H1 (cell line): ENCODE measurements at regions not wholly inside any gene's neighbourhood (a gene's known extent, or its start where the extent isn't known, plus 50 kb on each side); places are given as distances from the start of the nearest gene placed in this dataset.

Source experiments
- EZH2 ChIP-seq: fragments of 200-600 bp; sonication (generic); IDR thresholded peaks from 2 replicates; pipeline ENCODE4 v1.7.1; 2012; ENCODE audit warnings: low read depth, mild to moderate bottlenecking, moderate library complexity, low read length, inconsistent platforms; ENCODE audit not compliant: severe bottlenecking
- POLR2A ChIP-seq, 2 experiments: IDR thresholded peaks; 1 replicate in 1 of 2; 2 replicates in 1 of 2; pipeline ENCODE4 v1.6.1; 2011; ENCODE audit warnings: low read depth in 2 of 2, low read length in 2 of 2, mild to moderate bottlenecking in 2 of 2; ENCODE audit errors: control extremely low read depth in 1 of 2
- RAD21 ChIP-seq, 2 experiments: IDR thresholded peaks in 1 of 2; conservative IDR thresholded peaks in 1 of 2; 2 replicates each; pipeline ENCODE4 v1.6.1; 2011; ENCODE audit warnings: low read depth in 2 of 2, low read length in 2 of 2, improper control_type of control experiment in 1 of 2, inconsistent platforms in 1 of 2, mild to moderate bottlenecking in 1 of 2, moderate library complexity in 1 of 2
- SP2 ChIP-seq: IDR thresholded peaks from 2 replicates; pipeline ENCODE4 v1.6.1; 2012; ENCODE audit warnings: mild to moderate bottlenecking, low read length, inconsistent platforms
- TF ChIP-seq, protein P1 (sequence below), 3 experiments: IDR thresholded peaks; 1 replicate in 2 of 3; 2 replicates in 1 of 3; pipeline versions ENCODE4 v1.5.1 to v1.6.1; 2011; ENCODE audit warnings: low read length in 3 of 3, mild to moderate bottlenecking in 3 of 3, inconsistent platforms in 2 of 3, low read depth in 1 of 3, moderate library complexity in 1 of 3; ENCODE audit not compliant: insufficient read depth in 1 of 3; ENCODE audit errors: control extremely low read depth in 1 of 3
- TF ChIP-seq, protein P2 (sequence below): IDR thresholded peaks from 2 replicates; pipeline ENCODE4 v1.6.1; 2012; ENCODE audit warnings: inconsistent platforms

DNA sequence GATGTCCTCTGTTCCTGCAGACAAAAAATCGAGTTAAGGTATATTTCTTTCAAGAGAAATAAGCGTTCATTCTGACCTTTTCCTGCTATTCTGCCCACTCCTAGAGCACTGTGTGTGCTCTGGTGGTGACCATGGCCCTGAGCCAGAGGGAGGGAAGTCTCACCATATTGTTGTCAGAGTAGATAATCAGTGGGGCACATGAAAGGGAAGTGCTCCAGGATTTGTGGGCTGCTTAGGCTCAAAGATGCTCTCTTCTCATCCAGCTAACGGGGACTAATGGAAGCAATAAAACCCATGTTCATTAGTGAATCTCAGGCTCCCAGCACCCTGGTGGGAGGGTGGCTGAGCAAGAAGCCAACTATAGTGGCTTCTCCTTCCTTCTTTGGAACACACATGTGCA is 70.7 kb upstream of the EOMES start:
- TF ChIP-seq, protein P1, sequence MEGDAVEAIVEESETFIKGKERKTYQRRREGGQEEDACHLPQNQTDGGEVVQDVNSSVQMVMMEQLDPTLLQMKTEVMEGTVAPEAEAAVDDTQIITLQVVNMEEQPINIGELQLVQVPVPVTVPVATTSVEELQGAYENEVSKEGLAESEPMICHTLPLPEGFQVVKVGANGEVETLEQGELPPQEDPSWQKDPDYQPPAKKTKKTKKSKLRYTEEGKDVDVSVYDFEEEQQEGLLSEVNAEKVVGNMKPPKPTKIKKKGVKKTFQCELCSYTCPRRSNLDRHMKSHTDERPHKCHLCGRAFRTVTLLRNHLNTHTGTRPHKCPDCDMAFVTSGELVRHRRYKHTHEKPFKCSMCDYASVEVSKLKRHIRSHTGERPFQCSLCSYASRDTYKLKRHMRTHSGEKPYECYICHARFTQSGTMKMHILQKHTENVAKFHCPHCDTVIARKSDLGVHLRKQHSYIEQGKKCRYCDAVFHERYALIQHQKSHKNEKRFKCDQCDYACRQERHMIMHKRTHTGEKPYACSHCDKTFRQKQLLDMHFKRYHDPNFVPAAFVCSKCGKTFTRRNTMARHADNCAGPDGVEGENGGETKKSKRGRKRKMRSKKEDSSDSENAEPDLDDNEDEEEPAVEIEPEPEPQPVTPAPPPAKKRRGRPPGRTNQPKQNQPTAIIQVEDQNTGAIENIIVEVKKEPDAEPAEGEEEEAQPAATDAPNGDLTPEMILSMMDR (IDR thresholded peaks at IDR 0.05; ENCODE audit: control extremely low read depth in 1 of 3, insufficient read depth in 1 of 3, low read depth in 1 of 3, low read length in 3 of 3), result no peak
- TF ChIP-seq RAD21 (IDR thresholded peaks at IDR 0.05 in 1 of 2, conservative IDR thresholded peaks at IDR 0.05 in 1 of 2; ENCODE audit: low read depth in 2 of 2, low read length in 2 of 2), result no peak
- TF ChIP-seq SP2, result no peak
- no peak for TF ChIP-seq POLR2A (IDR thresholded peaks at IDR 0.05; ENCODE audit: control extremely low read depth in 1 of 2, low read depth in 2 of 2, low read length in 2 of 2)
- TF ChIP-seq, protein P2, sequence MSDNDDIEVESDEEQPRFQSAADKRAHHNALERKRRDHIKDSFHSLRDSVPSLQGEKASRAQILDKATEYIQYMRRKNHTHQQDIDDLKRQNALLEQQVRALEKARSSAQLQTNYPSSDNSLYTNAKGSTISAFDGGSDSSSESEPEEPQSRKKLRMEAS, result no peak
- TF ChIP-seq EZH2, result no peak
